ENCODE measurements at regions not wholly inside any gene's neighbourhood (a gene's known extent, or its start where the extent isn't known, plus 50 kb on each side); places are given as distances from the start of the nearest gene placed in this dataset.

- TF ChIP-seq CTCF (IDR thresholded peaks at IDR 0.05 in 8 of 11, conservative IDR thresholded peaks at IDR 0.05 in 3 of 11) (no peak), POLR2A (IDR thresholded peaks at IDR 0.05) (no peak)
Measured at GRCh38 chr3:177286034-177286433, 88.8 kb upstream of the TBL1XR1 start.

Measured in spleen (tissue), 7 donors.